AG08396 (cell line): ENCODE measurements at regions not wholly inside any gene's neighbourhood (a gene's known extent, or its start where the extent isn't known, plus 50 kb on each side); places are given as distances from the start of the nearest gene placed in this dataset.

Source experiments
- DNase-seq: peaks from one replicate; pipeline ENCODE4 v3.0.0; 2012; ENCODE audit warnings: low spot score, mixed read lengths

DNA sequence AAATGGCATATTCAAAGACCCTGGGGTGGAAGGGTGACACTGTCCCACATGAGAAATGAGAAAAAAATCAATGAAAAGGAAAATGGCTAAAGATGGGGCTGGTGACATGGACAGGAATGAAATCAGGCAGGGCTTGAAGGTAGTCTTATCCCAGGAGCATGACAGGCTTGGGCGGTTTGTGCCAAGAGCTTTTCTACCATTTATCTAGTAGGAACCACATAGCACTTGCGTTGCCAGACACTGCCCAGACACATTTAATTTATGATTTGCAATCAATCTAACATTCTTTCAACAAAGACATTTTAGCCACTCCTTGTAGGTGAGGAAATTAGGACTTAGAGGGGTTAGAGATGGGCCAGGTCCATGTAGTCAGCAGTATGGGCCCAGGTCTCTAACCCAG, 106.6 kb upstream of the NR2F2 start:
- no peak for DNase-seq

DNA sequence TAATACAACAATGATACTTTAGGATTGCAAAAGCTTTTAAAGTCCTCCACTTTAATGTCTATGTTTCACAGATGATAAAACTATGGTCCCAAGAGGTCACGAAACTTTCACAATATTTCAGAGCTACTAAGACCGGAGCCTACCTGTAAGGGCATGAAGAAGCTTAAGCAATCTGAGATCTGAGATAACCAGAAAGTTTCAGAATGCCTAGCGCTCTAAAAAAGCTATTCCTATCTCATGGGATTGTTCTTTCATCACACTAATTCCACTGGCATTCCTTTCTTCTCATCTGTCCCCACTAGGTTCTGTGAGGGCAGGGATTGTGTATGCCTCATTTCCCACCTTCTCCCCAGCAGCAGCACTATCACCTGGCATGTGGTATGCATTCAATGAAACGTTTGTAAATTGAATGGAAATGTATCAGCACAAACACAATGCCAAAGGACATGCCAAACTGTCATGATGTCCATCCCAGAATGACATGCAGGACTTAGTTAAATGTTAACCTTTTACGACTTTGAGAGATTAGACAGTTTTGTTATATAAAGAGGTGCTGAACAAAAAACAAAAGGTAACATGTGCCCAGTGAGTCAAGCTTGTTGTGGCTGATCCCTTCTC, 104.7 kb upstream of the NR2F2 start:
- DNase-seq: no peak

DNA sequence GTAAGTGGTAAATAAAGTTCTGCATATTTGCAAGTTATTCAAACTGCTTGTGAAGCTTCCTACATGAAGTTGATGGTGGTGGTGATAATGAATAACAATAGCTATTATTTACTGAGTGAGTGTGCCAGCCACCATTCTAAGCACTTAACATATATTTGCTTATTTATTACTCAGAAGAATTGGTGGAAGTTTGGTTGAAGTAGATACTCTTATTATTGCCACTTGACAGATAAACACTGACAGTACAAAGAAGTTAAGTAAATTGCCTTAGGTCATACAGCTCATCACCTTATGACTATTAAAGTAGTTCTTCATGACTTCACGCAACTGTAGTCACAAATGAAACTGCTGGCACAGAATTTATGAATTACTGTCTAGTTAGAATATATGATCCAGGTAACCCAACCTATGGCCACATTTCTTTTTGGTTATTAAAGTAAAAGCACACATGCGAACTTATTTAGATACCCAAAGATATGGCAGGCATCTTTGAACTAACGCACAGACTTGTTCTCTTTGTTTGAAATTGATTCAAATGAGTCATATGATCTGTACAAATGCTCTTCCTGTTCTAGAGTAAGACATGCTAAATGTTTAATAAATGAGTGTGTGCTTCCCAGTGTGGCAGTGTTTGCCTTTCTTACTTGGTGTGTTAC, 99.8 kb upstream of the NR2F2 start:
- DNase-seq: no peak

DNA sequence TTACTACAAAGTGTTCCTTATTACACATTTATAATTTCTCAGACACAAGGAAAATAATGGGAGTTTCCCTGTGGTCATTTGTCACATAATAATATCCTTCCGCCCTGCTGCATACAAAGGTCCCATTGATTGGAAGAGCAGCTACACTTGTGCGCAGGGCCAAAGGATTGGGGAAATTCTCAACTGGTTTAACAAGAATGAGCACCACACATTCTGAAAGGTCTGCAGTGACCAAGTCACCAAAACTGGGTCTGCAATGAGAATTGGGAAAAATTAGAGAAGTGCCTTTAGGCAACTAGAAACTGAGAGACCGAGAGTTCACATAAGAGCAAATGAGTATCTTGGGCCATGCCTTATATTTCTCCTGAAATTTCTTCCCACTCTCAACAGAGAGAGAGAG, 98.2 kb upstream of the NR2F2 start:
- DNase-seq: no peak

DNA sequence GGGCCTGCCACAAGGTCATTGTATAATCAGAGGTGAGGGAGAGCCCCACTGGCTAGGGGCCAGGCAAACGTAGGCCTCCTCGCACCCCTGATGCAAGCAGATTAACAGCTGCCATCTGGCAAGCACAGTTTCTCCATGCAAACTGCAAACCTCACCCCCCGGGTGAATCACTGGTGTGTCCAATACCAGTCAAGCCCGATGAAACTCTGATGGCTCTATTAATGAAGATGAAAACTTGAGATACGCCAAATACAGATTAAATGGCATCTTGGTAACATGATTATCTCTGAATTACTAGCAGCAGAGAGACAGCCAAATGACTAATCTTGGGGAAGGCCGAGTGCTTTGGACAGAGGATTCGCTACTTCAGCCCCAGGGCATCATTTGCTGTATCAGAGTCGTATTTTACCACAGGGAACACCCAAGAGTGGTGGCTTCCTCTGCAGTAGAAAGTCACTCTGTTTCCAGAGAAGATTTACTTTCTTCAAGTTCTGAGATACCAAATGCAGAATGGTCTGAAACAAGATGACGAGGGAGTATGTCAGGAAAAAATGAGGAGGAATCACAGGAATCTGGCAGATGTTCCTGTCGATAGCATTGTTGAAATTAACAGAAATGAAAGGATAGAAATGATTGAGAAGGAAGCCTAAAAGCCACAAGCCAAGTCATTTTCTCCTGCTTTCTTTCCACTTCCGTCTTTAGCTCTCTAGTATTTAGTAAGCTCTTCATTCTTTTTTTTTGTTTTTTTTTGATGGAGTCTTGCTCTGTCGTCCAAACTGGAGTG, 96.2 kb upstream of the NR2F2 start:
- no peak for DNase-seq

DNA sequence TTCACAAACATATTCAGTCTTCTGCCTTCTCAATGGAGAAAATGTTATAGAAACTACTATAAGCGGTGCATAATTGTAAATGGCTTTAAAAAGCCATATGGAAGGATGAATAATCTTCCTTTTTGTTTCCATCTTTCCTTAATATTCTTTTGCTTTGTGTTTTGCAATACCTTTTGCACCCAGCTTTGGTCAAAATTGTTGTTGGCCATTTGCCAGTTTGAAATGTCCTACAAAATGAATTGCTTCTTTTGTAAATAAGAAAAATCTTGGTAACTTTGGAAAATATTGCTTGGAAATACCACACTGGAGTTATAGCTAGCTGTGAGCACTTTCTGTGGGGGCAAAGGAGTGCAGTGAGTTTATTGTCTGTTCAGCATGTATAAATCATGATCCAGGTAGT, 93.5 kb upstream of the NR2F2 start:
- DNase-seq: no peak

DNA sequence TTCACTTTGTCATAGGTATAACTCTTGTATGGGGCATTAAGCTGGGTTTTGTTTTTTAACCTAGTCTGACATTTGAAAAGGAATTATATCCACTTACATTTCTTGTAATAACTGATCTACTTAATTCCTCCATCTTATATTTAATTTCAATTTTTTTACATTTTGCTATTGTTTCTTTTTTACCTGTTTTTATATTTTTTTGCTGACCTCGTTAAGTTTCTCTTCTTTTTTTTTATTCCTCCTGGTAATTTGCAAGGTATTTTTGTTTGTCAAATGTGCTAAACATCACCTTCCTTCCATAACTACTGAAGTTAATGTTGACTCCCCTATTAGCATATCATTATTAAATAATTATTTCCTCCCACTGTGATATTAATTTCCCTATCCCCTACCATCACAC, 87.7 kb upstream of the NR2F2 start:
- no peak for DNase-seq

DNA sequence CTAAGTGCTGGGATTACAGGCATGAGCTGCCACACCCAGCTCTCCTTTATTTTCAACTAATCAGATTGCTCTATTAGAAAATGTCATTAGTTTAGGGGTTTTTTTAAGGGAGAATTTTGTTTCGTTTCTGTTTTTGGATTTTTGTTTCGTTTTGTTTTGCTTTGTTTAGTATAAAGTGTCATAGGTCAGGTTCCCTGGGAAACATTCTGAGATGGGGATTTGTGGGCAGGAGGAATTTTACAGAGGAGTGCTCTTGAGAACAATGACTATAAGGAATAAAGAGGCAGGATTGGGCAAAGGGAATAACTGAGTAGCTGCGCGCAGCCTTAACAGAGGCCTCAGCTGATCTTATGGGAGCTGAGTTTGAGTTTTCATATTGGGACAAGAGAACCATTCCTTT, 86.8 kb upstream of the NR2F2 start:
- peak; percentile 7 for DNase-seq

DNA sequence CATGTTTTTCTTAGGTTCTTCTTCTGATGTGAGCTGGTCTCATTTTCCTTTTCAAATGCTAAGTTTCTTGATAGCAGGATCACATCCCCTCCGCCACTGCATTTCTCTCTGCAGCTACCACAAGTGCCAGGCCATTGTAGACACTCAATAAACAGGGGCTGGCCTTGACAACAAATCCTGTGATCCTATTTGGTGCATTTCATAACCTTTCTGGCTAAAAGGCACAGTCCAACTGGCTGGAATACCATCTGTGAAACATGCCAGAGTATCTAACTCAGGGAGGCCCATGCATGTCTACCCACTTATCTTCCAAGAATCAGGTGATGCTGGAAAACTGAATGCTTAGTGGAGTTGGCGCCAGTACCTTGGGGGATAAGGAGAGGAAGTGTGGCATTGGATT, 85.2 kb upstream of the NR2F2 start:
- no peak for DNase-seq

DNA sequence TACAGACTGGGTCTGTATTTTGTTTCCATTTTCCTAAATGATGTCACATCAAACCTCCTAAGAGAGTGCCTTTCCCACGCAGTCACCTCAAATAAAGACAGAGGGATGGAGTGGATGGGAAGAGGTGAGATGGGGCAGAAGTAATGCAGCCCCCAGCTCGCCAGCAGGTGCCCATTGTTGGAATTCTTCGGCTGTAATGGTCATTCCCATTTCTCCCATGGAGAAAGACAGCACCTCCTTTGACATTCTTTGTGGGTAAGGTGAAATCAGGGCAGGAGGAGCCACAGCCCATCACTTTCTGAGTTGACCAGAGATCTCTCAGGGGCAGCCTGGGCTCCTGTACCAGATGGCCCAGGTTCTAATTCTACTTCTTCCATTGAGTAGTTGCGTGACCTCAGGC, 84.4 kb upstream of the NR2F2 start:
- DNase-seq: no peak

DNA sequence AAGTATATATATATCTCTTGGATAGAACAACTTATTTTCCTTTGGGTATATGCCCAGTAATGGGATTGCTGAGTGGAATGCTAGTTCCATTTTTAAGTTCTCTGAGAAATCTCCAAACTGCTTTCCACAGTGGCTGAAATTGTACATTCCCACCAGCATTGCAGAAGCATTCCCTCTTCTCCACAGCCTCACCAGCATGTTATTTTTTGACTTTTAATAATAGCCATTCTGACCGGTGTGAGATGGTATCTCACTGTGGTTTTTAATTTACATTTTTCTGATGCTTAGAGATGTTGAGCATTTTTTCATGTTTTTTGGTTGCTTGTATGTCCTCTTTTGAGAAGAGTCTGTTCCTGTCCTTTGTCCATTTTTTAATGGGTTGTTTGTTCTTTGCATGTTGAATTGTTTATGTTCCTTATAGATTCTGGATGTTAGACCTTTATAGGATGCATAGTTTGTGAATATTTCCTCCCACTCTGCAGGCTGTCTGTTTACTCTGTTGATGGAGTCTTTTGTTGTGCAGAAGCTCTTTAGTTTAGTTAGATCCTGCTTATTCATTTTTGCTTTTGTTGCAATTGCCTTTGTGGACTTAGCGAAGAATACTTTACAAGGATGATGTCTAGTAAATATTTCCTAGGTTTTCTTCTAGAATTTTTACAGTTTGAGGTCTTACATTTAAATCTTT, 82.7 kb upstream of the NR2F2 start:
- DNase-seq: no peak

DNA sequence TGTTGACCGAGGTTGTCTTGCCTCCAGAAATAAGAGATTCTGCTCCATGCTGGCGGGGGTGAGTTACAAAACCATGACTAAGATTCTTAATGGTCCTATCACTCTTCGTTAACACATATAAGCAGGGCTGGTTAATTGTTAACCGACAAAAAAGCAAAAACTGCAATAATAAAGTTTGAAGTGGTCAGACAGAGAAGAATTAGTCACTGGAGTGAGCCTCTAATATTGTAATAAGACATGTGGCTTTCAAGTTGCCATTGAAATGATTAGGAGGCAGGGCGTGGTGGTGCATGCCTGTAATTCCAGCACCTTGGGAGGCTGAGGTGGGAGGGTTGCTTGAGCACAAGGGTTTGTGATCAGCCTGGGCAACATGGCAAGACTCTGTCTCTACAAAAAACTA, 78.4 kb upstream of the NR2F2 start:
- DNase-seq: no peak

DNA sequence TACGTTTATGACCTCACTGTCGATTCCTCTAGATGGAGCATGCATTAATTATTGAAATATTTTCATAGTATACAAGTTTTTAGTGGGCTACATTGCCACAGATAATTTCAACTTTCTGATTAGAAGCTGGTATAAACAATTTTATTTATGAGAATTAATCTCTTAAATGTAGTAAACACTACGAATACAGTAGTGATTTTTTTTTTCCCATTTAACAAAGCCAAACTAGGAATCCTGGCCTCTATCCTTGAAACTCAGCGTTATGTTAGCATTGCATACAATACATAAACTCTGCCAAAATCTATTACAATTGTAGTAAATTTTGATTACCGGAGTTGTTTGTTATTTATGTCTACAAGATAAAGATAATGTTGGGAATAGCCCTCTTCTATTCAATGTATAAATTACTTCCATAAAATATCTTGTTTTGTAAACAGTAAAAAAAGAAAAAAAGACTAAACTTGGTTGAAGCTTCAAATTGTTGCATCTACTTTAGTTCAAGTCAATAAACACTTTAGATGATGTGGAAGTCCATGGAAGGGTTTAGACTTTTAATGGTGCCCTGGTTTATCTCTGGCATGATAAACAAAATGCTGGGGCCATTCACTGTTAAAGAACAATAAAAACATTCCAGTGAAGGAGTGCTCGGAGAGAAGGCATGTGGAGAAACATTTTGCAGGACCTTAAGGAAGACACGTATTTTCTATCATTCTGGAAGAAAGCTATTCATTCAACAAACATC, 77.3 kb upstream of the NR2F2 start:
- no peak for DNase-seq

DNA sequence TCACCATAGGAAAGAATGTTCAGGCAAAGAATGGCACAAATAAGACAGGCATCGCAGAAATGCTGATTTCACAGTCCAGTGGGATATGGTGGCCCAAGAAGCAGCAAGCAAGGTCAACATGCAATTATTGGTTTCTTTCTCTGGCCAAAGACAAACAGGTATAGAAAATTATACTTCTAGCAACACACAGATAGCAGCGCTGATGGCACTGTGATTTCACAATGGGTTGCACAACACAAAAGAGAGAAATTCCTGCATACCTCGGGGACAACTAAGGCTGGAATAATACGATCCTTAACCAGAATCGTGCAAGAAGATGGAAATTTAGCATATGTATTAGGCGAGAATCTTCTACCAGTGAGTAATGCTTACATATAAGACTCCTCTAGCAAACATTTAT, 76.3 kb upstream of the NR2F2 start:
- DNase-seq: no peak

DNA sequence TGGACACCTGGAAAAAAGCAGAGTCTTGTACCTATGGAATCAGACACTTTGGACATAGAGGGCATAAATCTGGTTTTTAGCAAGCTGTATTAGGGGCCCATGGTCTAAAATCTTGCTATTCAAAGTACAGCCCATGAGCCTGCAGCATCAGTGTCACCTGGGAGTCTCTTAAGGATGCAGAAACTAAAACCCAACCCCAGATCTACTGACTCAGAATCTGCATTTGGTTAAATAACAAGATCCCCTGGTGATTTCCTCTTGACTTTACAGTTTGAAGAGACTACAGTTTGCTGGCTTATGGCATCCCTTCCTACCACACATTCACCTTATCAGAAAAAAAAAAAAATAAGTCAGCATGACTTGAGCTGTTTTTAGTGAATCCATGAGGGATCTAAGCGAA, 74.9 kb upstream of the NR2F2 start:
- no peak for DNase-seq

DNA sequence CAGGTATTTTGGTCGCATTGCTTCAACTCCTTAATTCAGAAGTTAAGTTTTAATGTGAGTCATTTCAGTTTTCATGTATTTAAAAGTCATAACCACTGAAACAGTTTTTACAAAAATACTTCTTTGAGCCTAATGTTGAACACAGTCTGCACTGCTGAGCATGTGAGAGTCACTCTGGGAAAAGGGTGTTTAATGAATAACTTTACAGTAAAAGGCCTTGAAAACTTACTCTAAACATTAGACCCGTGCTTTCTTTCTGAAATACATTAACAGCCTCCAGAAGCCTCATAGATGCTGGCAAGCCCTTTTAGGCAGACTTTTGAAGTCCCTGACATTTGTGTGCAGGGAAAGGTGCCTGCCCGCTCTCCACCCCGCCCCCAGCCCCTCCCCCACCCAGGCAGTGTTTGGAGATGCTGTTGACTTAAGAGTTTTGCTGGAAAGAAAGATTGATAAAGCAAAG, 68.9 kb upstream of the NR2F2 start:
- DNase-seq: no peak

DNA sequence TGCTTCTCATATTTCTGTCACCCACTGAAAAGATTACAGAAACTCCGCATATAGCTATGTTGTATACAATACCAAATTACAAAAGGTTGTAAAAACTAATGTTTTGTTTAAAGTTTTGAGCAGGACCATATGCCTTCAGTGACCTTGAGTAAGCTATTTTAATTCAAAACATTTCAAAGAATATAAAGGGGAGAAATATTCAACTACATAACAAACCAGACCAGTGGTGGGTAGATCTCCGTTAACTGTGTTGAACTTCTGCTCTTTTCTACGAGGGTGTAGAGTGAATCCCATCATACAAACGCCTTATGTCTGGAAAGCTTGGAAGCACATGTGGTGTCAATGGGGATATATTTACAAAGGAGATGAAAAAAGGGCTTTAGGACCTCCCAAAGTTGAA, 68.4 kb upstream of the NR2F2 start:
- no peak for DNase-seq

DNA sequence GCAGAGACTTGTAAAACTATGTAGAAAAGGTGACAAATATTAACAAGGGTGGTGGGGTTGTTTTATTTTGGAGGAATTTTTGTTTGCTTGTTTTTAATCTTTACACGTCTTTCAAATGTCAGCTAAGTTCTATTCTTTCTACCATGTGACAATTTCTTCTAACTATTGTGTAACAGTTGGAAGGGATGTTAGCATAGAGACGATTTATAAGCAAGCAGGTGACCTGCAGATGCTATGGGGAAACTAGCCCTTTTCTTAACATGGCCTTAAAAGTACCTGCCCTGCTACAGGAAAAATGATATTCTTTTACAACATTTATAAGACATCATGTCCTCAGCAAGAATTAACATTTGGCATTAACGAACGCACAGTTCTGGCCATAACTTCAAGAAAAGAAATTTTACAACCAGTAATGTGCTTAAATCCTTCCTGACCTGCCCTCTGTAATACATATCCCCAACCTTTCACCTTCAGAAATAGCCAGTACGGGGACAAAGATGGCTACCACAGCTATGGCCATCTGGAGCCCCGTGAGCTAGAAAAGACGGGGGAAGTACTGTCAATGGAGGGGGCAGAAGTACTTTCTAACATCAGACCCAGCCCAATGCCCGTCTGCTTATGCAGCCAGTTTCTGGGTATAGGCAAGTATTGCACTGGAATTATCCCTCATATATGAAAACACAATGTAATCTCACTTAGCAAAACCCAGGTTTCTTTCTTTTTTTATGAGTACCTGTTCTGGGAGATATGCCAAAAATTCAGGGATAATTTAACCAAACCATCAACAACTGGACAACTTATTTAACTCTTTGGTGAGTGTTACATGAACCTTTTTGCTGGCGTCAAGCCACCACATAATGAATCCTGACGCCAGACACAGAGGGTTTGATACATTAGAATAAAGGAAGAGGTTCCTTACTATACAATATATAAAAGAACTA, 67.7 kb upstream of the NR2F2 start:
- DNase-seq: no peak

DNA sequence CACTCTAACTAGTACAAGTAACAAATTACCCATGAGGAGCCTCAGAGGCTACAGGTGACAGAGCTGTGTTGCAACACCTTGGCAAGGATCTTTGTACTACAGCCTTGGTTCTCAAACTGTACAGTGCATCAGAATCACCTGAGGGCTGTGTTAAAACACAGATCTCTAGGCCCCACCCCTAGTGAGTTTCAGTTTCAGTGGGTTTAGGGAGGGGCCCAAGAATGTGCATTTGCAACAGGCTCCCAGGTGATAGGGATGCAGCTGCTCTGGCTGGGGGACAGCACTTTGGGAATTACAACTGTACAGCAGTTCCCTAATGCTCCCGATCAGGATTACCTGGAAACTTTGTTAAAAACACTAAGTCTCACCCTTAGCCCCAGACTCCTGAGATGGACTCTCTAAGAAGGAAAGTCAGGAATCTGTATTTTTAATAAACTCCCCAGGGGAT, 66.1 kb upstream of the NR2F2 start:
- DNase-seq: no peak

DNA sequence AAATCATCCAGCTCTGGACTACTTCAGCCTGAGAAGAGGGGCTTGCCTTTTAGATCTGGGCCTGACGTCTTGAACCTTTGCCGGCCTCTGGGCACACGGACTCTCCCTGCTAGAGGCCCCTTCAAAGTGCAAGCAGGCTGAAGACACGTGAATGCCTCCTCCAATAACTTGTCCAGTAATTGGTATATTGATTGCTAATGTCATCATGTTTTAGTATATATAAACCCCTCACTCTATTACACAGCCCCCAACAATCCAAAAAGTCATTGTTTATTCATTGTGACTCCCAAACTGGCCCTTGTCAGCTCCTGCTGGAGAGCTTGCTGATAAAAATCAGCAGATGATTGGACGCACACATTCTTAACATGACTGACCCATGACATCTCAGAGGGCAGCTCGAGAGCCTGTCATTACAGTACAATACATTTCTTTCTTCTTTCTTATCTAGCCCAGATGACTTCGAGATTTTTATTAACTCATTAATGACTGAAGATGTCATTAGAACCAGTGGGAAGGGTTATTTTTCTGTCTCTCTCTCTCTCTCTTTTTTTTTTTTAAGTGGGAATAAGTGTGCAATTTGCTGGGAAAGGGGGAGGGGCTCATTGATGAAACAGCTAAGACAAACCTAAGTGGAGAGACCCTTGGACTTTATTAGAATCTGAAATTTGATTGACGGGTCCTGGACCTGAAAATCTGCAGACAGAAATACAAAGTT, 65.5 kb upstream of the NR2F2 start:
- peak; percentile 42 for DNase-seq
